Tongue (tissue), 1 donor: ENCODE measurements at regions not wholly inside any gene's neighbourhood (a gene's known extent, or its start where the extent isn't known, plus 50 kb on each side); places are given as distances from the start of the nearest gene placed in this dataset.

Experiments used
- DNase-seq: peaks from one replicate; pipeline ENCODE4 v3.0.0-alpha.2; 2015

GRCh38 chr15:91523596-91523995, 329.9 kb upstream of the SLCO3A1 start:
- DNase-seq = no peak

GRCh38 chr15:91524534-91524933, 329.0 kb upstream of the SLCO3A1 start:
- no peak for DNase-seq

- DNase-seq = no peak
Measured at GRCh38 chr15:91525751-91526150, 327.8 kb upstream of the SLCO3A1 start.

- no peak for DNase-seq
Measured at GRCh38 chr15:91526424-91526823, 327.1 kb upstream of the SLCO3A1 start.

GRCh38 chr15:91528801-91529200, 324.7 kb upstream of the SLCO3A1 start:
- DNase-seq = peak; percentile 17

- peak; percentile 14 for DNase-seq
Measured at GRCh38 chr15:91529534-91529933, 324.0 kb upstream of the SLCO3A1 start.

- no peak for DNase-seq
Measured at GRCh38 chr15:91530279-91530678, 323.2 kb upstream of the SLCO3A1 start.

GRCh38 chr15:91530956-91531582, 322.4 kb upstream of the SLCO3A1 start:
- peak; percentile 25 for DNase-seq

GRCh38 chr15:91534235-91534634, 319.3 kb upstream of the SLCO3A1 start:
- DNase-seq = no peak

GRCh38 chr15:91534976-91535375, 318.5 kb upstream of the SLCO3A1 start:
- DNase-seq = no peak

GRCh38 chr15:91535856-91536500, 317.5 kb upstream of the SLCO3A1 start:
- no peak for DNase-seq

- no peak for DNase-seq
Measured at GRCh38 chr15:91537856-91538255, 315.7 kb upstream of the SLCO3A1 start.

GRCh38 chr15:91538782-91539181, 314.7 kb upstream of the SLCO3A1 start:
- DNase-seq = no peak

- no peak for DNase-seq
Measured at GRCh38 chr15:91541286-91541685, 312.2 kb upstream of the SLCO3A1 start.

- no peak for DNase-seq
Measured at GRCh38 chr15:91542226-91542625, 311.3 kb upstream of the SLCO3A1 start.

- DNase-seq = no peak
Measured at GRCh38 chr15:91547356-91547755, 306.2 kb upstream of the SLCO3A1 start.

GRCh38 chr15:91548549-91548948, 305.0 kb upstream of the SLCO3A1 start:
- no peak for DNase-seq

GRCh38 chr15:91549581-91549980, 303.9 kb upstream of the SLCO3A1 start:
- no peak for DNase-seq

- no peak for DNase-seq
Measured at GRCh38 chr15:91552555-91552954, 301.0 kb upstream of the SLCO3A1 start.

GRCh38 chr15:91553196-91553854, 300.2 kb upstream of the SLCO3A1 start:
- DNase-seq = no peak

- no peak for DNase-seq
Measured at GRCh38 chr15:91555312-91555711, 298.2 kb upstream of the SLCO3A1 start.

- DNase-seq = no peak
Measured at GRCh38 chr15:91556926-91557325, 296.6 kb upstream of the SLCO3A1 start.

GRCh38 chr15:91559066-91559465, 294.4 kb upstream of the SLCO3A1 start:
- no peak for DNase-seq
